NT2/D1 (cell line): ENCODE measurements at regions not wholly inside any gene's neighbourhood (a gene's known extent, or its start where the extent isn't known, plus 50 kb on each side); places are given as distances from the start of the nearest gene placed in this dataset.

Source experiments
- SUZ12 ChIP-seq: IDR thresholded peaks from 2 replicates; pipeline ENCODE4 v1.6.1; 2011; ENCODE audit not compliant: insufficient read length, insufficient read depth; ENCODE audit errors: extremely low read depth
- YY1 ChIP-seq: IDR thresholded peaks from 2 replicates; pipeline ENCODE4 v1.6.1; 2011; ENCODE audit not compliant: insufficient read length, insufficient read depth
- ZNF274 ChIP-seq: IDR thresholded peaks from 2 replicates; pipeline ENCODE4 v1.6.1; 2011; ENCODE audit warnings: mild to moderate bottlenecking, low read depth, low read length

DNA sequence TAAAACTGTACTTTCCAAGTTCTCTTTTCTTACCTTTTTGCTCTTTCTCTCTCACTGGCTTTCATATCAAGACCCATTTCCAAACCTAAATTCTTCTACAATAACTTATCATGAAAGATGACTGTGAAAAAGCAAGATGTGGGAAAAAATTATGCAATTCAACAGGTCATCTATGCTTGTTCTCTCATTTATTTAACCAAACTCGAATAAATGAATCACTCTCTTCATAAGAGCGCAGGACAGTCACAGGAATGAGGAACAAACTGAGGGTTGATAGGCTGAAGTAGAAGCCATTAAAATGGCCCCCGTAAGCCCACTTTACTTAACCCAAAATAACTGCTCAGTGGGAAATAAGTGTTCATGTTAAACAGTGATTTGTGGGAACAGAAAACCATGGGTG is 1289.7 kb upstream of the SORCS1 start:
- TF ChIP-seq SUZ12 (no peak), ZNF274 (no peak), YY1 (no peak)
